GM11168 (cell line): ENCODE measurements at regions not wholly inside any gene's neighbourhood (a gene's known extent, or its start where the extent isn't known, plus 50 kb on each side); places are given as distances from the start of the nearest gene placed in this dataset.
"Not testable (repeated sequence)": the region's sequence is repeated elsewhere in the genome, so short reads cannot be mapped to it uniquely, and the experiment has no call there.

Source experiments
- in situ Hi-C: fragments of 300-500 bp; cut with MboI; formaldehyde crosslinking; loops from one replicate; pipeline ENCODE4 v1.12.0; 2022; ENCODE audit warnings: low sequenced_read_pairs; ENCODE audit not compliant: unreplicated experiment

DNA sequence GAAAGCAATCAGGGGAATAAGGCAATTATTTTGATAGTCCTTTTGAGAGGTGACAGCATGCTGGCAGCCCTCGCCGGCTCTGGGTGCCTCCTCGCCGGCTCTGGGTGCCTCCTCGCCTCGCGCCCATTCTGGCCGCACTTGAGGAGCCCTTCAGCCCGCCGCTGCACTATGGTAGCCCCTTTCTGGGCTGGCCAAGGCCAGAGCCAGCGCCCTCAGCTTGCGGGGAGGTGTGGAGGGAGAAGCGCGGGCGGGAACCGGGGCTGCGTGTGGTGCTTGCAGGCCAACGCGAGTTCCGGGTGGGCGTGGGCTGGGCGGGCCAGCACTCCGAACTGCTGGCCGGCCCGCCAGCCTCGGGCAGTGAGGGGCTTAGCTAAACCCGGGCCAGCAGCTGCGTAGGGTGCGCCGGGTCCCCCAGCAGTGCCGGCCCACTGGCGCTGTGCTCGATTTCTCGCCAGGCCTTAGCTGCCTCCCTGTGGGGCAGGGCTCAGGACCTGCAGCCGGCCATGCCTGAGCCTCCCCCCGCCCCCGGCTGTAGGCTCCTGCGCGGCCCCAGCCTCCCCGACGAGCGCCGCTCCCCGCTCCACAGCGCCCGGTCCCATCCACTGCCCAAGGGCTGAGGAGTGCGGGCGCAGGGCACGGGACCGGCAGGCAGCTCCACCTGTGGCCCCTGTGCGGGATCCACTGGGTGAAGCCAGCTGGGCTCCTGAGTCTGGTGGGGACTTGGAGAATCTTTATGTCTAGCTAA is 193.5 kb downstream of the ADCYAP1 start:
- in situ Hi-C loops: not testable (repeated sequence)

DNA sequence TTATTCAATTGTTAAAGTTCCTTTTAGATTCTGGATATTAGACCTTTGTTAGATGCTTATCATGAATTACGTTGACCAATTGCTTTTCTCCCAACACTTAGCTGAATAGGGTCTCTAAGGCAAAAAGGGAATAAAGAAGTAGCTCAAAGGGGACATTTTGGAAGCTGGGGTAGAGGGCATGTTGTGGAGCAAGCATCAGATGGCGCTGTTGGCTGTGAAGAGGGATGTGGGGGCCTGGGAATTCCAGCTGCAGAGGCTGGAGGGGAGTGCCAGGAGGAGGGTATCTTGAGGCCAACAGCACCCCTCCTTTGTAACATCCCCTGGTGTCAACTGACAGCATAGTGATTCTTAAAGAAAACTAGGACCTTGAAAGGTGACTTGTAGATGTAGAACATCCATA is 198.2 kb downstream of the ADCYAP1 start:
- in situ Hi-C loops: no loop called here

DNA sequence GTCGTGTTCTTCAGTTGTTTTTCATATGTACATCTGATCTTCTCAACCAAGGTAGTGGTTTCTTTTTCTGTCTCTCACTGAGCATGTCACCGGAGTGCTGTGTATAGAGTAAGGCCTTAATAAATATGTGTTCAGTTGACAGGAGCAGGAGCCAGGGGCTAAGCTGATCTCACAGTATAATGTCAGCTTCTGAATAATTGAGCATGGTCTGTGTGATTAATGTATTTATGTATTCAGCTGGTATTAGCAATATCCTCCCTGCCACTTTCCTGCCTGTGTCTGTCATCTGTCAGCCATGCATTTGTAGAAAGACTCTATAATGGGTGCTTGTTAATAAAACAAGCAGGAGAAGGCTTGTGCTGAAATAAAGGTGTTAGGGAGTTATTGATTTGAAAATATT is 198.9 kb downstream of the ADCYAP1 start:
- in situ Hi-C loops: no loop called here

DNA sequence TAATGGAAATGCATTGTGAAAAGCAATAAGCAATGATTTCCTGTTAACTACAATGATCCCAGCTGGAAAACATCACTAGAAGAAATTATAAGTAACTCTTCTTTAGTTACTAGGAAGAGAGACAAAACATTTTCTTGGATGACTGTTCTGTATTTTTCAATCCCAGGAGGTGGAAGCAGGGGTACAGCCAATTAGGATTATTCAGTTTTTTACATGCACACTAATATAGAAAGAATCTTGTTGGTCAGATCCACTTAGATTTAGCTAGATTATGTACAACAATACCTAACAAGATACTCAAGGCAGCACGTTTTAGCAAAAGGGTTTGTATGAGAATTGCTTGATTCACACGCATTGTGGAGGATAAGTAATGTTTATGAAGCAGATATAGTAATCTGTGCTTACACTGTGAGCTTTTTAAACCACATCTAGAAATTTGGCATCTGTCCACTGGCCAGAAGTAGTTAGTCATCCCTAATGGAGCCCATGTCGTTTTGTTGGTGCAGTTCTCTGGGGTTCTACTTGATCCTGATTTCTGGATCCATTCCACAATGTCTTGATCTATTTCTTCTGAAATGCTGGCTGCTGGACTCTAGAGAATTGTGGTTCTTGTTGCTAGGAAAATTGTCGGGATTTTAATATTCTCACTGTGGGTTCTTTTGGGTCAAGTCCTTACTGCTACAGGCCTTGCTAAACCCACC is 199.7 kb downstream of the ADCYAP1 start:
- in situ Hi-C loops: no loop called here

DNA sequence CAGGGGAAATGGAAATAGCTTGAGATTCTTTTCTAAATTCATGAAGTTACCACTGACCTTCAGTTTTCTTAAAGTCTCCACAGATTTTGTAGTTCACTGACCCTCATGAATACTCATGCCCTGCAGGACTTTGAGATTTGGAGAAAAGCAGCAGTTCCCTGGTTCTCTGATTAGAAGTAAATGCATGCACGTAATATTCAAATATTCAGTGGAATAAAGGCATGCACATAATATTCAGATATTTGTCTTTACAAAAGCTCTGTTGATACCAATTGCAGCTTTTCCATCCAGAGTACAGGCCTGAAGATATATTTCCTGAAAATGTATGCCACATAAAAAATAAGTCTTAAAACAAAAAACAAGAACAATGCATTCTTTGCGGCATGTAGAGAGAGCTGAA is 219.8 kb downstream of the ADCYAP1 start:
- in situ Hi-C loops: no loop called here

DNA sequence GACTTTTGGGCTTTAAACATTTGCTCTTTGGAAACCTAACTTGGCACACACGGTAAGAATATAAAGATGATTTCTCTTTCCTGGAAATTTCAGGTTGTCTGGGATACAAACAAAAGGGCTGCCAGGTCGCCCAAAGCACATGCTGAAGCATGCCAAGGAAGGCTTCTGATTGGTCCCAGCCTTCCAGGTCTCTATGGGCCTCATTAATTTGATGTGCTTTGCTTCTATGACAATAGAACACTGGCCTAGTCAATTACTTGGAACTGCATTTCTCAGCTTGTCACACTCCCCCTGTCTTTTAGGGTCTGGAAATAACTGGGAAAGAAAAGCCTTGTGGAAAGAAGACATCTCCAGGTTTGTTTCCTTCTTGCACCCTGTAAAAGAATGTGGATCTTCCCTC is 228.9 kb downstream of the ADCYAP1 start:
- in situ Hi-C loops: no loop called here

DNA sequence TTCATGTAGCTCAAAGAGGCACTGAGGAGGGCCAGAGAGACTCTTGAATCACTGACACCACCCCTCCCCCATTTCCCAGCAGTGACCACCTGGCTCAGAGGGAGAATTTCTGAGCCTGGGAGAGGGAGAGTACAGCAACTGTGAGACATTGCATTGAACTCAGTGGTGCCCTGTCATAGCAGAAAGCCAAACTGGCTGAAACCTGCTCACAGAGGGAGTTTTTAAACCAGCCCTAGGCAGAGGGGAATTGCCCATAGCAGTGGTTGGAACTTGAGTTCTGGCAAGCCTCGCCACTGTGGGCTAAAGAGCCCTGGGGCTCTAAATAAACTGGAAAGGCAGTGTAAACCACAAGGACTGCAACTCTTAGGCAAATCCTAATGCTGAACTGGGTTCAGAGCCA is 243.1 kb downstream of the ADCYAP1 start:
- in situ Hi-C loops: no loop called here

DNA sequence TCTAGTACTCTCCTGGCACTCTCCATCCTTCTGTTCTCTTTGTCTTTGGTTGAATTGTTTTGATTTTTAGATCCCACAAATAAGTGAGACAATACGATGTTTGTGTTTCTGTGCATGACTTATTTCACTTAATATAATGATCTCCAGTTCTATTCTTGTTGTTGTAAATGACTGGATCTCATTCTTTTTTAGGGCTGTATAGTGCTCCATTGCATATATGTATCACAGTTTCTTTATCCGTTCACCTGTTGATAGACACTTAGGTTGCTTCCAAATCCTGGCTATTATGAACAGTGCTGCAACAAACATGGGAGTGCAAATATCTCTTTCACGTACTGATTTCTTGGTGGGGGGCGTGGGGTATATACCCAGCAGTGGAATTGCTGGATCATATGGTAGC is 245.0 kb downstream of the ADCYAP1 start:
- in situ Hi-C loops: no loop called here

DNA sequence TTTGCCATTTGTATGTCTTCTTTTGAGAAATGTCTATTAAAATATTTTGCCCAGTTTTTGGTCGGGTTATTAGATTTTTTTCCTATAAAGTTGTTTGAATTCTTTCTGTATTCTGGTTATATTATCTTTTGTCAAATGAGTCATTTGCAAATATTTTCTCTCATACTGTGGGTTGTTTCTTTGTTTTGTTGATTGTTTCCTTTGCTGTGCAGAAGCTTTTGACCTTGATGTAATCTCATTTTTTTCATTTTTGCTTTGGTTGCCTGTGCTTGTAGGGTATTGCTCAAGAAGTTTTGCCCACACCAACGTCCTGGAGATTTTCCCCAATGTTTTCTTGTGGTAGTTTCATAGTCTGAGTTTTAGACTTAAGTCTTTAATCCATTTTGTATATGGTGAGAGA is 245.7 kb downstream of the ADCYAP1 start:
- in situ Hi-C loops: no loop called here

DNA sequence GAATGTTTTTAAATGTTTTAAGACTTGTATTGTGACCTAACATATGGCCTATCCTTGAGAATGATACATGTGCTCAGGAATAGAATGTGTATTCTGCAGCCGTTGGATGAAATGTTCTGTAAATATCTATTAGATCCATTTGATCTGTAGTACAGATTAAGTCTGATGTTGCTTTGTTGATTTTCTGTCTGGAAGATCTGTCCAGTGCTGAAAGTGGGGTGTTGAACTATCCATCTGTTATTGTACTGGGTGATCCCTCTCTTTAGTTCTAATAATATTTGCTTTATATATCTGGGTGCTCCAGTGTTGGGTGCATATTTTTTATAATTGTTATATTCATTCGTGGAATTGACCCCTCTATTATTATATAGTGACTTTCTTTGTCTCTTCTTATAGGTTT is 248.3 kb downstream of the ADCYAP1 start:
- in situ Hi-C loops: not testable (repeated sequence)

DNA sequence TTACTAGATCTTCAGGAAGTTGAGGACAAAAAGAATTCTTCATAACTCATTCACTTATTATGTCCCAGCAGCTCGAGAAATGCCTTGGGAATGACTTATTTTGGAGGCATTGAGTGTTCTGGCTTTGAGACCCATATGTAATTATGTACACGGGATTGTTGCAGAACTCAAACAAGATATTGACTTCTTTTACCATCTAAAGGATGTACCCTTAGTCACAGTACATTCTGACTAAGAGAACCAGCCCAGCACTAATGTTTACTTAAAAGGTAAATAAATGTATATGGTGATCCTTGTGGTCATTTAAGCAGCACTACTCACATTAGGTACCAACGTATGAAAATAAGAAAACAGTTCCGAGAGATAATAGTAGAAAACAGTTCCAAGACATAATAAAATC is 268.9 kb downstream of the ADCYAP1 start:
- in situ Hi-C loops: no loop called here

DNA sequence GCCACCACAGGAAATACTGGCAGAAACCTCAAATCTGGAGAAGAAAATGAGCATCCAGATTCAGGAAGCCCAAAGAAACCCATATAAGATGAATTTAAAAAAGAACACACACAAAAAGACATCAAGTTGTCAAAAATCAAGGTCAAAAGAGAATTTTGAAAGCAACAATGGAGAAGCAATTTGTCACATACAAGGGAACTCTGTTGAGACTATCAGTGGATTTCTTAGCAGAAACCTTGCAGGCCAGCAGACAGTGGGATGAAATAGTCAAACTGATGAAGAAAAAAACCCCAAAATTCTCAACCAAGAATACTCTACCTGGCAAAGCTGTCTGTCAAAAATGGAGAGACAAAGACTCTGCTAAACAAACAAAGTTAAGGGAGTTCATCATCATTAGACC is 272.6 kb downstream of the ADCYAP1 start:
- in situ Hi-C loops: no loop called here

DNA sequence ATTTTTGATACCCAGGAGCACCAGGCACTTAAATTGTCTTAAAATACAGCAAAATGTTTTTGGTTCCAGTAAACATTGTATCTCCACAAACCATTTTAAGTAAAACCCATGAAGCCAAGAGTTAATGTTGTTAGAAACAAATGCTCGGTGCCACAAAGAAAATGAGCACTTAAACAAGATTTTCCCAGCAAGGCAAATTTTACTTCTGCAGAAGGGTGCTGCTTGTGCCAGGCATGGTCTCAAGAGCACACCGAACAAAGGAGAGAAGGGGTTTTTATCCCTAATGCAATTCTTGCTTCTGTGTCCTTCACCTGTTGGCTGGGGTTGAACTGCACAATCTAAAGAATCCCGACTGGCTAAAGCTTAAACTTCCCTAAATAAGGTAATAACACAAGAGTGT is 286.7 kb downstream of the ADCYAP1 start:
- in situ Hi-C loops: no loop called here

DNA sequence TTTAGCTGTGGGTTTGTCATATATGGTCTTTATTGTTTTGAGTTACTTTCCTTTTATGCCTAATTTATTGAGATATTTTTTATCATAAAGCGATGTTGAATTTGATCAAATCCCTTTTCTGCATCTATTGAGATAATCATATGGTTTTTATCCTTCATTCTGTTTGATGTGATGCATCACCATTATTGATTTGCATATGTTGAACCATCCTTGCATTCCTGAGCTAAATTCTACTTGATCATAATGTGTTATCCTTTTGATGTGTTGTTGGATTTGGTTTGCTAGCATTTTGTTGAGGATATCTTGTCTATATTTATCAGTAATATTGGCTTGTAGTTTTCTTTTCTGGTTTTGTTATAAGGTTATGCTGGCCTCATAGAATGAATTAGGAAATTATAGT is 308.5 kb downstream of the ADCYAP1 start:
- in situ Hi-C loops: no loop called here

DNA sequence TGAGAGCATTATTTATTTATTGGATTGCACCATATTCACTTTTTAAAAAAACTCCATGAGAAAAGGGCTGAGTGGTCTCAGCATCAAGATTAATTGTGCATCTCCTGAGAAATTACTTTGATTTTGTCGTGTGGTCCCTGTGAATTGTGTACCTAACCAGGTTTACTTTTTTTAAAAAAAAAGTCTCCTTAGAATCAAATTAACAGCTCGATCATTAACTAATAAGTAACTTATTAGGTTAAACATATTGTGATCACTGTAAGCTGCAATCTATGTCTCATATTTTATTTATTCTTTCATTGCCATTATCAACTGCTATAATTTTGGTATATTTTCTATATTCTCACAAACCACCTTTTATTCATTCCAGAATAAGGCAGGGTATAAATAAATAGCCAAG is 318.2 kb downstream of the ADCYAP1 start:
- in situ Hi-C loops: no loop called here

DNA sequence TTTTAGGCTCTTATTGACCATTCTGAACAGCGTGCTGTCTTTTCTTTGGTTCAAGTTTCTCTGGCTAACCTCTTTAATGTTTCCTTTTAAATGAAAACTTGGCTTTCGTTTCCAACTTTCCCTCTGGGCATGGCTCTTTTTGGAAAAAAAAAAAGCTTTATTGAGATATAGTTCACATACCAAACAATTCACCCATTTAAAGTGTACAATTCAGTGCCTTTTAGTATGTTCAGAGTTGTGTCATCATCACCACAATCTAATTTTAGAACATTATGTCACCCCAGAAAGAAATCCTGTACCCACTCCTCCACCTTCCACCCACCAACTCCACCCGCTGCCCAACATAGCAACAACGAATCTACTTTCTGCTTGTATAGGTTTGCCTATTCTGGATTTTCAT is 322.4 kb downstream of the ADCYAP1 start:
- in situ Hi-C loops: no loop called here

DNA sequence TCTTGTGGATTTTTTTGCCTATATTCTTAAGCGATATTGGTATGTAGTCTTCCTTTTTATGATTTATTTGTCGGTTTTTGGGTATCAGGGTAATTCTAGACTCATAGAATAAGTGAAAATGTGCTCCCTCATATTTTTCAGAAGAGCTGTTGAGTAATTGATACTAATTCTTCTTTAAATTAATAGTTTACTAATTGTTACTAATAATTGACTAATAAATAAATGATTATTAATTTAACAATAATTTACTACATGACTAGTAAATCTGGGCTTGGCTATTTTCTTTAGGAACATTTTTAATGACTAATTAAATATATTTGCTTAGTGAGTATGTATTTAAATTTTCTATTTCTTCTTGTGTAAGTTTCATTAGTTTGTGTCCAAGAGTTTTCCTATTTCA is 325.0 kb downstream of the ADCYAP1 start:
- in situ Hi-C loops: no loop called here

DNA sequence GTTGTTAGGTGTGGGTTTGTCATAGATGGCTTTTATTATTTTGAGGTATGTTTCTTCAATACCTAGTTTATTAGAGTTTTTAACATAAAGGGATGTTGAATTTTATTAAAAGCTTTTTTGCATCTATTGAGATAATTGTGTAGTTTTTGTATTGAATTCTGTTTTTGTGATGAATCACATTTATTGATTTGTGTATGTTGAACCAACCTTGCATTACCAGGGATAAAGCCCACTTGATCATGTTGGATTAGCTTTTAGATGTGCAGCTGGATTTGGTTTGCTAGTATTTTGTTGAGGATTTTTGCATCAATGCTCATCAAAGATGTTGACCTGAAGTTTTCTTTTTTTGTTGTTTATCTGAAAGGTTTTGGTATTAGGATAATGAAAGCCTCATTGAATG is 328.2 kb downstream of the ADCYAP1 start:
- in situ Hi-C loops: no loop called here

DNA sequence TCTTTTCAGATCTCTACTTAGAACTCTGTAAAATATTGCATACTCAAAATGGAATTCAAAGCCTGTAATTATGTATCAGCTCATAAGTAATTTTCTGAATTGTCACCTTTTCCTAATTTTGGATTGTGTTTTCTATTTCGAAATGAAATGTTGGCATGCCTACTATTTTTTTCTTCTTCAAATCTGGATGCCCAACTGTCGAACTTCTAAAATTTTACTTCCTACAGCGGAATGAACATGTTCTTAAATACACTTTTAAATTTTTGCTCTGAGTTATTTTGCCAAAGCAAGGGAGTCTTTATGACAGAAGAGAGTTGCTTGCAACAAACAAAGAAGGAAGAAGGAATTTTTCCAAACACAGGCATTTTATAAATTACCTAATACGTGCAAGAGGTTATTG is 336.0 kb downstream of the ADCYAP1 start:
- in situ Hi-C loops: no loop called here

DNA sequence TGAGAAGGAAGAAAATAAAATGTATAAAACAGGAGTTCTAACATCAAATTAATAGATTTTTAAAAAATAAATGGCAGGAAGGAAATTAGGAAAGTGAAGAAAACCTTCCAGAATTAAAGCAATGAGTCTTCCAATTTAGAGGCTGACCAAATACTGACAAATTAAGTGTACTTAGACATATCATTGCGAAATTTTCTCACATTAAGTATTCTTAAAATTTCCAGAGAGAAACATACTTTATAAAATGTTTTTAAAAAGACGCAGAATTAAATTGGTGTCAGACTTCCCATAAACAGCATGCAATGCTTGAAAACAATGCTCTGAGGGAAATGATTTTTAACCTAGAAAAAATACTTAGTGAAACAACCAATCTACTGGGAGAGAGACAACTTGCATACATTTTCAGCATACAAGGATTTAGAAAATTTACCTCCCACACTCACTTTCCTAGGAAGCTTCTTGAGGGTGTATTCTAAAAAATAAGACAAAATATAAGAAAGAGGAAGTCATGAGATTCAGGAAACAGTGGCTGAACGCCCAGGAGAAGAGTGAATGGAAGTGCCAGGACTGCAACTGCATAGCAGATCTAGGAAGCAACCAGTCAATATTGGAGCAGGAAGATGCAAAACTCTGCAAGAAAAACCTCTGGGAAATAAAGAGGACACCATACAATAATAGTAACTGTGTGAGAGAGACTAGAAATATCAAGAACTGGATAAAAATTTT is 339.9 kb downstream of the ADCYAP1 start:
- in situ Hi-C loops: no loop called here

DNA sequence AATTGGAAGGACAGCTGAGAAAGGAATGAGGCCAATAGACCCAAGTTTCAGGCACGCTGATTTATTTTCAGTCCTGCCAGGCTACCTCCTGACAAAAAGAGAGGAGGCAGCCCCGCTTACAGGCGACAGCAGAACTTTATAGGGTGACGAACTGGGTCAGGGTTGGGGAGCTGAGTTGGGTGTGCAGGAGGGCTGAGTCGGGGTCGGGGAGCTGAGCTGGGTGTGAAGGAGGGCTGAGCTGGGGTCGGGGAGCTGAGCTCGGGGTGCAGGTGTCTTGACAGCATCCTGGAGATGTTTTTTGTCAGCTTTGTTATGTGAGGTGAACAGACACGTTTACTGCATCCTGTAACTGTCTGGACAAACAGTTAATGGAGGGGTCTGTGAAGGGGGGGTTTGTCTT is 342.2 kb downstream of the ADCYAP1 start:
- in situ Hi-C loops: no loop called here
